ENCODE measurements at regions not wholly inside any gene's neighbourhood (a gene's known extent, or its start where the extent isn't known, plus 50 kb on each side); places are given as distances from the start of the nearest gene placed in this dataset.

DNA sequence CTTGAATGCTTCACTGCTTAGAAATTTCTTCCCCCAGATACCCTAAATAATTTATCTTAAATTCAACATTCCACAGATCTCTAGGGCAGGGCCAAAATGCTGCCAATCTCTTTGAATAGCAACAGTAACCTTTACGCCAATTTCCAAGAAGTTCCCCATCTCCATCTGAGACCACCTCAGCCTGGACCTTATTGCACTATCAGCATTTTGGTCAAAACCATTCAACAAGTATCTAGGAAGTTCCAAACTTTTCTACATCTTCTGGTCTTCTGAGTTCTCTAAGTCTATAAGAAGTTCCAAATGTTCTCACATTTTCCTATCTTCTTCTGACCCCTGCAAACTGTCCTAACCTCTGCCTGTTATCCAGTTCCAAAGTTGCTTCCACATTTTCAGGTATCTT, 1306.9 kb upstream of the SORCS1 start:
- no peak for DNase-seq (ENCODE audit: extremely low read depth, low read depth, low spot score)

DNA sequence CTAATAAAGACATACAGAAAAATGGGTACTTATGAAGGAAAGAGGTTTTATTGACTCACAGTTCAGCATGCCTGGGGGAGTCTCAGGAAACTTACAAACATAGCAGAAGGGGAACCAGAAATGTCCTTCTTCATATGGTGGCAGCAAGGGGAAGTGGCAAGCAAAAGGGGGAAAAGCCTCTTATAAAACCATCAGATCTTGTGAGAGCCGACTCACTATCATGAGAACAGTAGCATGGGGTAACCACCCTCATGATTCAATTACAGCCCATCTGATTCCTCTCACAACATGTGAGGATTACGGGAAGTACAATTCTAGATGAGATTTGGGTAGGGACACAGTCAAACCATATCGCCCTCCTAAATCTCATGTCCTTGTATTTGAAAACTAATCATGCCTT, 1305.4 kb upstream of the SORCS1 start:
- no peak for DNase-seq (ENCODE audit: extremely low read depth, low read depth, low spot score)

DNA sequence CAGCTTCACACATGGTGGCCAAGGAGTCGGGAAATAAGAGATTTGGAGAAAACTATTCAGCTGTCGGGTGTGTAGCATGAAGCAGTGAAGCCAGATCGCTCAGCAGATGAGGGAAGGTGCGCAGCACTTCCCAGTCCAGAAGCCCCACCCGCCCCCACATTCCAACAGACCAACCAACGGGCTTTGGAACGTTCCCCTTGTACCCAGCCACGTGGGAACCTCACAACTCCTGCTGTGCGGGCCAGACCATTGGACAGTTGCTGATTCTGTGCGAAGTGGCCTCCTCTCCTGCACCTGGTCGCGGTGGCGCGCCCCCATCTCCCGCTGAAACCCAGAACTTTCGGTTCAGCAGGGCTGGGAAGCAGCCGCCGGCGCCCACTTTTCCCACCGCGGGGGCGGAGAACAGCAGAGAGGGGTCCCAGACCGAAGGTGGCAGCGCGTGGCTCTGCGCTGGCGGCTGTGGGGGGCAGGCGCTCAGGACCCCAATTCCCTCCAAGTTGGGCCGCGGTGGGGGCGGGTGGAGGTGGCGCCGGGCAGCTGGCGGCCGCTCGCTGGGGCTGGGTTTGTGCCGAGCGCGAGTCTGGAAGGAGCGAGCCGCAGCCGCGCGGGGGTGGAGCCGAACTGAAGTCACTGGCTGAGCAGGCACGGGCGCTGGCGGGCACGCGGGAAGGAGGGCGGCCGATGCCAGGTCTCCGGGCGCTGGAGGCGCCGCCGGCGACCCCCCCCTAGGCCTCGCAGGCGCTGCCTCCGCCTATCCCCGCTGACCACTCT, 1301.5 kb upstream of the SORCS1 start:
- no peak for DNase-seq (ENCODE audit: extremely low read depth, low read depth, low spot score)

DNA sequence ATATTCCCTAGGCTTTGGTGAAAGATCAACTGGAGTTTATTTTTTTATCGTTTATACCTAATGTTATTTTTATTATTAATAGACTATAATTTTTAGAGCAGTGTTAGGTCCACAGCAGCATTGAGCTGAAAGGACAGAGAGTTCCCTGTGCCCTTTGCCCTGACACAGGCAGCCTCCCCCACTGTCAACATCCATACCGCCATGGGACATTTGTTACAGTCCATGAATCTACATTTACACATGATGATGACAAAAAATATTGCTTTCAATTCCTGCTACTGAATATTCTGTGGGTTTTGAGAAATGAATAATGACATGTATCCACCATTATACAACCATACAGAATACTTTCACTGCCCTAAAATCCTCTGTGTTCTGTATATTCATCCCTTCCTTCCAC, 1297.5 kb upstream of the SORCS1 start:
- DNase-seq (ENCODE audit: extremely low read depth, low read depth, low spot score): no peak

DNA sequence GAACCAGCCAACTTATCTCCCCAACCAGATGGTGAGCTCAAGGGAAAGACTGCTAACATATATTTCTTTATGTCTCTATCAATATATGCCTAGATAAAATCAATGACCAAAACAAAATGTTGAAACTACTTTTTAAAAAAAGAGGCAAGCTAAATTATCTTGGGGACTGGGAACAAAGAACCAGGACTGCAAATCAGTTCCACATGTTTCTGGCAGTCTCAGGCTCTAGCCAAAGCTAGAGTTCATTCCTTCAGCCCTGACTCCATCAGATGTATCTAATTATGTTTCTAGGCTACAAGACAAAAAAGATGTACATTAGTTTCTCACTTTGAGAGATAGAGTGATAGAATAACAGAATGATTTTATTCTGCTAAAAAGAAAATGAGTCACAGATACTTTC, 1290.3 kb upstream of the SORCS1 start:
- no peak for DNase-seq (ENCODE audit: extremely low read depth, low read depth, low spot score)

DNA sequence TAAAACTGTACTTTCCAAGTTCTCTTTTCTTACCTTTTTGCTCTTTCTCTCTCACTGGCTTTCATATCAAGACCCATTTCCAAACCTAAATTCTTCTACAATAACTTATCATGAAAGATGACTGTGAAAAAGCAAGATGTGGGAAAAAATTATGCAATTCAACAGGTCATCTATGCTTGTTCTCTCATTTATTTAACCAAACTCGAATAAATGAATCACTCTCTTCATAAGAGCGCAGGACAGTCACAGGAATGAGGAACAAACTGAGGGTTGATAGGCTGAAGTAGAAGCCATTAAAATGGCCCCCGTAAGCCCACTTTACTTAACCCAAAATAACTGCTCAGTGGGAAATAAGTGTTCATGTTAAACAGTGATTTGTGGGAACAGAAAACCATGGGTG, 1289.7 kb upstream of the SORCS1 start:
- no peak for DNase-seq (ENCODE audit: extremely low read depth, low read depth, low spot score)

DNA sequence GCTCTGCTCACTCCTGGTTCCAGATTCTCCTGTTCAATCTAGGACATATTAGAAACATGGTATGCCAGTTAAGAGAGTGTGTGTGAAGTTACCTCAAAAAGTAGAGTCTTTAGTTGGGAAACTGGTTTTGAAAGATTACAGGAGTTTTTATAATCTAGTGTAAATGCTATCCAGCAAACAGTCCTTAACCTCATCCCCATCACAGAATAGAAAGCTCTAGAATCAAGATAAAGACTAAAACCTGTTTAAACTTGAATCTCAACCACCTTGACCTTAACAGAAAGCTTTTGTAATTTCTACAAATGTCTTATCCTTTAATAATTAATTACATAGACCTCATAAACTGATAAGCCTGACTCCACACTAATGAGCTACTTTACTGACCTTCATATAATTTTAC, 1288.7 kb upstream of the SORCS1 start:
- DNase-seq (ENCODE audit: extremely low read depth, low read depth, low spot score): no peak

DNA sequence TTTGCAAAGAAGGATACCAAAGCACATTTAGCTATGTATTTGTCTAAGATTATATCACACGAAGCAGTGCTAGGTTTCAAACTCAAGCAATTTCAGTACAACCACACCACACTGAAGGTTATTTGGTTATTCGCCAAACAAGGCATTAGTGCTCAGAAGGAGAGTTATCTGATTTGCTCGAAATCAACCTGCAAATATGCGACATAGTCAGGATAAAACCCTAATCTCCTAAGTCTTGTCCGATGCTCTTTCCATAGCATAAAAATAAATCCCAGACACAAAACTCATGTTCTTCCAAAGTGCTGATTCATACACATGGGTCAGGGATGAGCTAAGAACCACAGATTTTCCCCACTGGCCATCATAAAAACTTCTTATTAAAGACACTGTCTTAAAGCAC, 1288.0 kb upstream of the SORCS1 start:
- no peak for DNase-seq (ENCODE audit: extremely low read depth, low read depth, low spot score)

DNA sequence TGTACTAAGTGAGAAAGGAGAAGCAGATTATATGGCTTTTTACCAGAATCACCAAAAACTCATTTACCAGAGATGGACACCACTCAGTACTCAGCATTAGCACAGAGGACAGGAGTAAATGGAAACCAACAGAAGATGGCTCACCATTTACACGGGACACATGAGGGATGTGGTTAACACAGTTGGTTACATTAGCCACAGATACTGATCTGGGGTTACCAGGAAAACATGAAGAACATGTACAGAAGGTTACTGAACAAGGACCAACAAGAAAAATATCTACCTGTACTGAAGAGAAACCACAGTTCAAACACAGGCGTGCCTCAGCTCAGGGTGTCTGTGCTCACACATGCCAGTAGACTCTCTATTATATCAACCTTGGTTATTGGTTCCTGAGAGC, 1285.8 kb upstream of the SORCS1 start:
- DNase-seq (ENCODE audit: extremely low read depth, low read depth, low spot score): no peak

DNA sequence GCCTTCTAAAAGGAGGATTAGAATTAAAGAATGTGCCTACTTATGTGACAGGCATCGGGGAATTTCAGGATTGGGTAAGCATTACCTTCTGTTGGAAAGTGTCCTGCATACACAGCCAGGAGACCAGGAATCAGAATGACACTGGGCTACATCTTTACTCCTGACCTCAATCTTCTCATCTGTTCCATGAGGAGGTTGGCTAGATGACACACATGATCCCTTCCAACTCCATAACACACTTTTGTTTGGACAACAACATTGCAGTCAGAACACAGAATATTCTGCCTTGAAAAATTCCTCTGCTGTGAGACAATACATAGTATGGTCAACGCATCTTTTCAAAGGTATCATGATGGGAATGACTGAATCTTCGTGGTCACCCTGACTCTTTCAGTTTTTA, 1281.2 kb upstream of the SORCS1 start:
- DNase-seq (ENCODE audit: extremely low read depth, low read depth, low spot score): no peak

DNA sequence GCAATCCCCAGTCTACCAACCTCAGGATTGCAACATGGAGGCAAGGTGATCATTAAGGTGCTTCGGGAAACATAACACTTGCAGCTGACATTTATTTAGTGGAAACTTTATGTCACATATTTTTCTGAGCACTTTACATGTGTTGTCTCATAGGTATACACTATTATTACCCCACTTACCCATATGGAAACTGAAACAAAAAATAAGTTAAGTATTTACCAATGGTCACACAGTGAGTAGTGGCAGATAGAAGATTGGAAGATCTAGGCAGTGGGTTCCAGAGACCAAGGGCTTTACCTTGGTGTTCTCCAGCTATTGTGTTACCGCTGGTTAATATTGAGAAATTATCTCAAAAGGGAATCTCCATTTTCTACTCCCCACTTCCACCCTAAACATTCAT, 1279.1 kb upstream of the SORCS1 start:
- no peak for DNase-seq (ENCODE audit: extremely low read depth, low read depth, low spot score)

DNA sequence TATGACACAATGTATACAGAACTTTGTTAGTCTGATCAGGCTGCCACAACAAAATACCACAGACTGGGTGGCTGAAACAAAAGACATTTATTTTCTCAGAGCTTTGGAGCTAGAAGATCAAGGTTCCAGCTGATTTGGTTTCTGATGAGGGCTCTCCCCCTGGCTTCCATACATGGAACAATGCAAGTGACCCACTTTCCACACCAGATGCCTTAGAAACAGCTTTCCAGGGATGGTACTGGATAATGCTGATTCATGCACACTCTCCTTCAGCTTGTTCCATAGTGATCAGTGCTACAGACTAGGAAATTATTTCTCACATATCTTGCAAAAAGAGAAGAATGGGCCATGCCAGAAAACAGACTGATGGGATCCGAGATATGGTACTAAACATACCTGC, 1274.9 kb upstream of the SORCS1 start:
- DNase-seq (ENCODE audit: extremely low read depth, low read depth, low spot score): no peak

DNA sequence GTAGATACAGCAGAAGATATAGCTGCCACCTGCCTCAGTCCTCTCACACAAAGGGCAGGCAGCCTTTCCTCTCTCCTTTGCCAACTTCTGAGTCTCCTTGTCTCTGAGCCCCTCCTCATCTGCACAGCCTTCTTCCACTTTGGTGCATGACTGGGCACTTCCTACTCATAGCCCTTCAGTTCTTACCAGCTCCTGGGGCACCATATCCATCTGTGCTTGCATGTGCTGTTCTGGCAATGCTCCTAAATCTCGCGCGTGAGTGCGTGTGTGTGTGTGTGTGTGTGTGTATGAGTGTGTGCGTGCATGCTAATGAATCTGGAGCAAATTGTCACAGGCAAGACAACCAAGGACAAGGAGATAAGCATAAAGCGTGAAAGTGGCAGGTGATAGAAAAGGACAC, 1271.6 kb upstream of the SORCS1 start:
- DNase-seq (ENCODE audit: extremely low read depth, low read depth, low spot score): no peak

DNA sequence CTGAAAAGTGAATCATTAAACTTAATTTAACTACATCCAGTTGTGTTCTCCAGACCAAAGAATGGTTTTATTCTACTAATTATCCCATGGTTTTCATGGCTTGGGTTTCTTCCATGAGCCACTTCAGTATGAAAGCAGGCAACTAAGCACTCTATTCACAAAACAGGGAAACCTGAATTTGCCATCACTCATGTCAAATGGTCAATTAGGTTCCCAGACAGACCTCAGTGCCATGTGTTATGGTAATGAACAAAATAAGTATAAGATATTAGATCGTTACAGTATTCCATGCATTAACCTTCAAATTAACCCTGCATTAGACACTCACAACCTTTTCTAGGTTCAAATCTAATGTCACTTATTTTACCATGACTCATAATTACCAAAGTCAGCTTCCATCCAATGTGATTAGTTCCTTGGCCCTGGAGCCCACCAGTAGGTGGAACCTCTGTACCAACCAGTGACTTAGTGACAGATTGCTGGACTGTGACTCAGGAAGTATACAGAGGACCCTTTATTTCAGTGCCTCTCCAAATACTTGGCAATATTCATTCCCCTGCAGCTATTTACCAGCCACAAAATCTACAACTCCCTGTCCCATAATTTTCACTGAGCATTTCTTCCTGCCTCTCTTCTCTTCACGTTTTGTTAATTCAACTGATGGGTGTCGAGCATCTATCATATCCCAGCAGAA, 1270.2 kb upstream of the SORCS1 start:
- no peak for DNase-seq (ENCODE audit: extremely low read depth, low read depth, low spot score)

DNA sequence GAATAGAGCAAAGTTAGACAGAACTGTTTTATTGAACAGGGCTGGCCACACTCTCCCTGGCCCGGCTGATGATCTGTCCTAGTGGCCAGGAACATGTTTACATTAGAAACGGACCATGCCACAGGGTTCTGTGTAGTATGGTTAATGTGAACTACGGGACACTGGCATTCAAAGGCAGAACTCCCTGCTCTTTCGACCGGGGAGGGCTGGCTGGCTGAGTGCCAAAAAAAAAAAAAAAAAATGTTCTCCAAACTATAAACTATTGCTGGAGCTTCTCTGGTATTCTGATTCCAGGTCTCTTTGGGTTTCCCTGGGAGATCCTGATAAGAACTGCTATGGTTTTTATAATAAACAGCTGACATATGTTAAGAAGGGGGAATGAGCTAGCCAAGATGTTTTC, 1262.6 kb upstream of the SORCS1 start:
- DNase-seq (ENCODE audit: extremely low read depth, low read depth, low spot score): no peak

DNA sequence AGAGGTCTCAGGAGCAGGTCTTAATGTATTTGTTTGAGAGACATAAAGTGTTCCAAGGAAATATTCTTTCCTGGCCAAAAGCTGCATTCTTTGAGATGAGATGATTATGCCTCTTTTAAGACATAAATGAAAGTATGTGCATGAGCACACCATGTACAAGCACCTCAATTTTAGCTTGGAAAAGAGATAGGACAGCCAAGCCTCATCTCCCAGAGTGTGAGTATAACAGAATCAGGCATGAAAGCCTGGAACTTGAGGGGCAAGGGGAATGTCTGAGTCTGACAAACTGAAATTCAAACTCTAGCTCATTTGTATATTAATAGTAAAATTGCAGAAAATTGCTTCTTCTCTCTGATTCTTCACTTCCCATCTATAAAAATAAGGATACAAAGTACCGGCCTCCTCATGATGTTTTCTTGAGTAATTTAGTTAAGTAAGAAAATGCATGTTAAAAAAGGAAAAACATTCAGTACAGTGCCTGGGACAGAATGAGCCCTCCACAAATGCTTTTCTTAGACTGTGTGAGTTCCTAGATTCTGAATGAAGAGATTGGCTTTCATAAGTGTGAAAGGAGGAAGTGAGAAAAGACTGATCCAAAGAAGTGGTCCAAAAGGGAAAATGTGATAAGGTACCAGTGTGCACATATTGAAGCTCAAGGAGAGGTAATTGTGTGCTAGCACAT, 1260.9 kb upstream of the SORCS1 start:
- DNase-seq (ENCODE audit: extremely low read depth, low read depth, low spot score): no peak

DNA sequence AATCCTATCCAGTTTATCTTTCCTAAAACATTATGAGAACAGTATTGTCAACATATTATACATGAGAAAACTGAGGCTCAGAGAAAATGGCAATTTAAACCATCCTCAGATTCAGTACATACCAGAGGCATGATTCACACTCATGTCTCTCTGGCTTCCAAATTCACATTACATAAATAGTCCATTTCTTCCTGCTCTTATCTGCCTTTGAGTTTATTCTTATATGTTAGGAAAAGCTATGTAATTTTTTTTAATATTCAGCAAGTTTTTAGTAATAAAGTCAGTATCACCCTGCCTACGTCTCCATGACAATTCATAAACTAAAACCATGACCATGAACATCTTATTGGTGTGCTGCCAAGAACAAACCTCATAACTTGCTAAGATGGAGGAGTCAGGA, 1260.2 kb upstream of the SORCS1 start:
- DNase-seq (ENCODE audit: extremely low read depth, low read depth, low spot score): no peak

DNA sequence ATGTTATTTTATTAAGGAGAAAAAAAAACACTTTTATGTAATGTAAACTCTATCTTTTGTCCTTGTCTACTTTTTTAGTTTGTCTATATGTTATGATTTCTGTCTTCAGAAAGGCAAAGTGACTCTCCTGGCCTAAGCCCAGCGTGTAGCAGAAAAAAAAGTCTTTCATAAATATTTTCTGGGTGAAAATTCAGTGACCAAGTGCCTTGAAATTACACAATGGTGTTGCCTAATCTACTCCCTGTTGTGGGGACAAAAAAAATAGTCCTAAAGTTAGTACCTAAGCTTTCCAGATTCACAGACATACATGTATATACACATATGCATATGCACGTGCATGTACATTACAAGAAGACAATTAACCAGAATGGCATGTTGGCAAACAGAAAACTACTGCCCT, 1257.8 kb upstream of the SORCS1 start:
- DNase-seq (ENCODE audit: extremely low read depth, low read depth, low spot score): no peak

DNA sequence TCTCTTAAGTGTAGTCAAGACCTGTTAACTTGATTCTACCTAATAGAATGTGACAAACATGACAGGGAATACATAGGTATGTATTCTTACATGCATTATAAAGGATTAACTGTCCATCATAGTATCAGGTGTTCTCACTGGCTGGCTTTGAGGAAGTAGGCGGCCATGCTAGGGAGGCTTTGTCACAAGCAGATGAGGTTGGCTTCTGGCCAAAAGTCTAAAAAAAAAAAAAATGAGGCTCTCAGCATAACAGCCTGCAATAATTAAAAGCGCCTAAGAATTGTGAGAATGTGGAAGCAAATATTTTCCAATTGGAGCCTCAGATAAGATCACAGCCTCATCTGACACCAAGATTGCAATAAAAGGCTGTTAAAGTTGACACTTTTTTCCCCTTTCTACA, 1256.8 kb upstream of the SORCS1 start:
- DNase-seq (ENCODE audit: extremely low read depth, low read depth, low spot score): no peak

DNA sequence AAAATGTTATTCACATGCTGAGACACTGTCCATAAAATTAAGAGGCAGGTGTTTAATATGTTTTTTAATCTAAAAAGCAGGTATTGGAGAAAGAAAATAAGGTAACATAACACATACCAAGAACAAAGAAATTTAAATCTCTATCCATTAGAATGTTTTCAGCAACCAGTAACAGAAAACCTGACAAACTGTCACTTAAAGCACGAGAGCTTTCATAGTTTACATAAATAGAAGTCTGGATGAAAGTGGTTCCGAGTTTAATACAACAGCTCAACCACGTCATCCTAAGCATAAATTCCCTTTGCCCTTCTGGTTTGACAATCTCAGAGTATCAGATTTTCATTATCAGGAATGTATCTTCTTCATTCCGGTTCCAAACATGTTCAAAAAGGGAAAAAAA, 1249.4 kb upstream of the SORCS1 start:
- DNase-seq (ENCODE audit: extremely low read depth, low read depth, low spot score): no peak

DNA sequence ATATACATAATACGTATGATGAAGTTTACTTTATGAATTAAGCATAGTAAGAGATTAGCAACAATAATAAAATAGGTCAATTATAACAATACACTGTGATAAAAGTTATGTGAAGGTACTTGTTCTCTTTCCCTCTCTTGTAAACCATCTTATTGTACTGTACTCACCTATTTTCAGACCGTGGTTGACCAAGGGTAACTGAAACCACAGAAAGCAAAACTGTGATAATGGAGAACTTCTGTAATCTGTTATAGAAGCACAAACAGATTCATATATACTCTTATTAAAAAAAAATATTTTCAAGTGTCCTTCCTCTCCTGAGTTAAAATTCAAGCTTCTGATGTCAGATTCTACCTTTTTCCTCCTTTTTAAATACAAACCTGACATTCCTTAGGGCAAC, 1247.8 kb upstream of the SORCS1 start:
- DNase-seq (ENCODE audit: extremely low read depth, low read depth, low spot score): no peak

DNA sequence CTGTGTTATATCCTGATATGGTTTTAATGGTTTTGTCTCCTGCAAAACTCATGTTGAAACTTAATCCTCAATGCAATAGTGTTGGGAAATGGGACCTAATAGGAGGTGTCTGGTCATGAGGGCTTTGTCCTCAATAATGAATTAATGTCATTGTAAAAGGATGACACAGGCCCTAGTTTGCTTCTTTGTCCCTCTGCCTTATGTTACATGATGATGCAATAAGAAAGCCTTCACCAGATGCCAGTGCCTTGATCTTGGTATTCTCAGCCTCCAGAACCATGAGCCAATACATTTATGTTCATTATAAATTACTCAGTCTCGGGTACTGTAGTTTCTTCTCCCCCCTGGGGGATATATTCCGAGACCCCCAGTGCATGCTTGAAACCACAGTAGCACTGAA, 1247.4 kb upstream of the SORCS1 start:
- DNase-seq (ENCODE audit: extremely low read depth, low read depth, low spot score): no peak
